ENCODE measurements at regions not wholly inside any gene's neighbourhood (a gene's known extent, or its start where the extent isn't known, plus 50 kb on each side); places are given as distances from the start of the nearest gene placed in this dataset.

GRCh38 chr13:103187721-103188156 is 121.5 kb upstream of the SLC10A2 start:
- no peak overlapping the region for H3K4me2 ChIP-seq (ENCODE audit: low read depth, low read length, poor library complexity, severe bottlenecking)

GRCh38 chr13:103184413-103184812 is 118.2 kb upstream of the SLC10A2 start:
- Histone ChIP-seq H3K36me3 (ENCODE audit: insufficient read depth, low read length) (no peaks in the 10 kb centered on the region), H3K4me3 (ENCODE audit: low read length) (no peak overlapping the region), H2AFZ (ENCODE audit: low read length) (no peak overlapping the region), H3K79me2 (ENCODE audit: low read length) (no peaks in the 10 kb centered on the region), H3K9me2 (replicated peaks; ENCODE audit: insufficient read depth, low read length) (no peaks in the 10 kb centered on the region), H3K4me2 (ENCODE audit: low read depth, low read length, poor library complexity, severe bottlenecking) (no peak overlapping the region), H4K20me1 (ENCODE audit: insufficient read depth, low read depth, low read length) (no peaks in the 10 kb centered on the region), H3K27me3 (ENCODE audit: low read length) (no peaks in the 10 kb centered on the region), H3K9me3 (ENCODE audit: low read length) (no peaks in the 10 kb centered on the region), H3K9ac (ENCODE audit: low read length) (no peak overlapping the region), H3K27ac (ENCODE audit: low read length) (no peak overlapping the region), H3K4me1 (ENCODE audit: low read length) (0 out of 2 replicates have a peak, but pooled peaks cover 2% of the 10 kb centered on the region)
- no peak for DNase-seq

More at GRCh38 chr13:103187721-103188156, 121.5 kb upstream of the SLC10A2 start:
- Histone ChIP-seq H3K9me2 (replicated peaks; ENCODE audit: insufficient read depth, low read length) (no peaks in the 10 kb centered on the region), H3K36me3 (ENCODE audit: insufficient read depth, low read length) (no peaks in the 10 kb centered on the region), H3K27ac (ENCODE audit: low read length) (no peak overlapping the region), H2AFZ (ENCODE audit: low read length) (no peak overlapping the region), H3K4me1 (ENCODE audit: low read length) (0 out of 2 replicates have a peak, but pooled peaks cover 2% of the 10 kb centered on the region), H3K27me3 (ENCODE audit: low read length) (no peaks in the 10 kb centered on the region), H4K20me1 (ENCODE audit: insufficient read depth, low read depth, low read length) (no peaks in the 10 kb centered on the region), H3K9ac (ENCODE audit: low read length) (no peak overlapping the region), H3K79me2 (ENCODE audit: low read length) (no peaks in the 10 kb centered on the region), H3K9me3 (ENCODE audit: low read length) (no peaks in the 10 kb centered on the region), H3K4me3 (ENCODE audit: low read length) (no peak overlapping the region)
- no peak for DNase-seq

- Histone ChIP-seq H3K27ac (ENCODE audit: low read length) (no peak overlapping the region), H3K9me3 (ENCODE audit: low read length) (no peaks in the 10 kb centered on the region), H4K20me1 (ENCODE audit: insufficient read depth, low read depth, low read length) (no peaks in the 10 kb centered on the region), H3K4me1 (ENCODE audit: low read length) (no peaks in the 10 kb centered on the region), H3K36me3 (ENCODE audit: insufficient read depth, low read length) (no peaks in the 10 kb centered on the region), H3K9ac (ENCODE audit: low read length) (no peak overlapping the region), H3K9me2 (replicated peaks; ENCODE audit: insufficient read depth, low read length) (no peaks in the 10 kb centered on the region), H3K79me2 (ENCODE audit: low read length) (no peaks in the 10 kb centered on the region), H3K27me3 (ENCODE audit: low read length) (no peaks in the 10 kb centered on the region), H3K4me2 (ENCODE audit: low read depth, low read length, poor library complexity, severe bottlenecking) (no peak overlapping the region), H3K4me3 (ENCODE audit: low read length) (no peak overlapping the region), H2AFZ (ENCODE audit: low read length) (no peak overlapping the region)
- DNase-seq: no peak
Measured at GRCh38 chr13:103178986-103179943, 113.0 kb upstream of the SLC10A2 start.

GRCh38 chr13:103174966-103175365 is 108.7 kb upstream of the SLC10A2 start:
- Histone ChIP-seq H2AFZ (ENCODE audit: low read length) (no peak overlapping the region), H3K27me3 (ENCODE audit: low read length) (no peaks in the 10 kb centered on the region), H3K27ac (ENCODE audit: low read length) (no peak overlapping the region), H4K20me1 (ENCODE audit: insufficient read depth, low read depth, low read length) (no peaks in the 10 kb centered on the region), H3K79me2 (ENCODE audit: low read length) (no peaks in the 10 kb centered on the region), H3K9me2 (replicated peaks; ENCODE audit: insufficient read depth, low read length) (no peaks in the 10 kb centered on the region), H3K4me3 (ENCODE audit: low read length) (no peak overlapping the region), H3K9ac (ENCODE audit: low read length) (no peak overlapping the region), H3K4me2 (ENCODE audit: low read depth, low read length, poor library complexity, severe bottlenecking) (no peak overlapping the region), H3K4me1 (ENCODE audit: low read length) (no peaks in the 10 kb centered on the region), H3K36me3 (ENCODE audit: insufficient read depth, low read length) (no peaks in the 10 kb centered on the region), H3K9me3 (ENCODE audit: low read length) (no peaks in the 10 kb centered on the region)
- no peak for DNase-seq

GRCh38 chr13:103168901-103169508 is 102.8 kb upstream of the SLC10A2 start:
- Histone ChIP-seq H3K27me3 (ENCODE audit: low read length) (no peaks in the 10 kb centered on the region), H4K20me1 (ENCODE audit: insufficient read depth, low read depth, low read length) (no peaks in the 10 kb centered on the region), H3K4me2 (ENCODE audit: low read depth, low read length, poor library complexity, severe bottlenecking) (no peak overlapping the region), H3K27ac (ENCODE audit: low read length) (no peak overlapping the region), H3K36me3 (ENCODE audit: insufficient read depth, low read length) (no peaks in the 10 kb centered on the region), H3K9me3 (ENCODE audit: low read length) (no peaks in the 10 kb centered on the region), H3K9me2 (replicated peaks; ENCODE audit: insufficient read depth, low read length) (no peaks in the 10 kb centered on the region), H3K4me1 (ENCODE audit: low read length) (no peaks in the 10 kb centered on the region), H3K79me2 (ENCODE audit: low read length) (no peaks in the 10 kb centered on the region), H3K9ac (ENCODE audit: low read length) (no peak overlapping the region), H3K4me3 (ENCODE audit: low read length) (no peak overlapping the region), H2AFZ (ENCODE audit: low read length) (no peak overlapping the region)
- DNase-seq: no peak

- Histone ChIP-seq H3K79me2 (ENCODE audit: low read length) (no peaks in the 10 kb centered on the region), H2AFZ (ENCODE audit: low read length) (no peak overlapping the region), H3K9me2 (replicated peaks; ENCODE audit: insufficient read depth, low read length) (no peaks in the 10 kb centered on the region), H3K9ac (ENCODE audit: low read length) (no peak overlapping the region), H3K4me1 (ENCODE audit: low read length) (no peaks in the 10 kb centered on the region), H3K27ac (ENCODE audit: low read length) (no peak overlapping the region), H3K4me3 (ENCODE audit: low read length) (no peak overlapping the region), H3K27me3 (ENCODE audit: low read length) (no peaks in the 10 kb centered on the region), H4K20me1 (ENCODE audit: insufficient read depth, low read depth, low read length) (no peaks in the 10 kb centered on the region), H3K36me3 (ENCODE audit: insufficient read depth, low read length) (no peaks in the 10 kb centered on the region), H3K4me2 (ENCODE audit: low read depth, low read length, poor library complexity, severe bottlenecking) (no peak overlapping the region), H3K9me3 (ENCODE audit: low read length) (no peaks in the 10 kb centered on the region)
- no peak for DNase-seq
Measured at GRCh38 chr13:103164251-103164650, 98.0 kb upstream of the SLC10A2 start.

- Histone ChIP-seq H3K4me3 (ENCODE audit: low read length) (no peak overlapping the region), H3K4me2 (ENCODE audit: low read depth, low read length, poor library complexity, severe bottlenecking) (no peak overlapping the region), H3K27me3 (ENCODE audit: low read length) (no peaks in the 10 kb centered on the region), H3K36me3 (ENCODE audit: insufficient read depth, low read length) (no peaks in the 10 kb centered on the region), H3K9me2 (replicated peaks; ENCODE audit: insufficient read depth, low read length) (no peaks in the 10 kb centered on the region), H3K27ac (ENCODE audit: low read length) (no peak overlapping the region), H4K20me1 (ENCODE audit: insufficient read depth, low read depth, low read length) (no peaks in the 10 kb centered on the region), H3K9me3 (ENCODE audit: low read length) (no peaks in the 10 kb centered on the region), H2AFZ (ENCODE audit: low read length) (no peak overlapping the region), H3K4me1 (ENCODE audit: low read length) (no peaks in the 10 kb centered on the region), H3K9ac (ENCODE audit: low read length) (no peak overlapping the region), H3K79me2 (ENCODE audit: low read length) (no peaks in the 10 kb centered on the region)
- no peak for DNase-seq
Measured at GRCh38 chr13:103161476-103161875, 95.3 kb upstream of the SLC10A2 start.

- Histone ChIP-seq H3K27ac (ENCODE audit: low read length) (no peak overlapping the region), H3K27me3 (ENCODE audit: low read length) (no peaks in the 10 kb centered on the region), H3K4me1 (ENCODE audit: low read length) (no peaks in the 10 kb centered on the region), H3K36me3 (ENCODE audit: insufficient read depth, low read length) (no peaks in the 10 kb centered on the region), H3K4me3 (ENCODE audit: low read length) (no peak overlapping the region), H2AFZ (ENCODE audit: low read length) (no peak overlapping the region), H4K20me1 (ENCODE audit: insufficient read depth, low read depth, low read length) (no peaks in the 10 kb centered on the region), H3K4me2 (ENCODE audit: low read depth, low read length, poor library complexity, severe bottlenecking) (no peak overlapping the region), H3K9me2 (replicated peaks; ENCODE audit: insufficient read depth, low read length) (no peaks in the 10 kb centered on the region), H3K79me2 (ENCODE audit: low read length) (no peaks in the 10 kb centered on the region), H3K9ac (ENCODE audit: low read length) (no peak overlapping the region), H3K9me3 (ENCODE audit: low read length) (no peaks in the 10 kb centered on the region)
- DNase-seq: no peak
Measured at GRCh38 chr13:103157434-103158145, 91.4 kb upstream of the SLC10A2 start.
